PFSK-1 (cell line): ENCODE measurements at regions not wholly inside any gene's neighbourhood (a gene's known extent, or its start where the extent isn't known, plus 50 kb on each side); places are given as distances from the start of the nearest gene placed in this dataset.

ENCODE experiments used
- POLR2AphosphoS5 ChIP-seq: IDR thresholded peaks from 2 replicates; pipeline ENCODE4 v1.6.1; 2012; ENCODE audit warnings: low read depth, mild to moderate bottlenecking, control low read depth, low read length, moderate library complexity
- TAF1 ChIP-seq: IDR thresholded peaks from 2 replicates; pipeline ENCODE4 v1.6.1; 2012; ENCODE audit warnings: low read length, control low read depth, borderline replicate concordance; ENCODE audit not compliant: insufficient read depth
- TF ChIP-seq, protein P1 (sequence below), 2 experiments: IDR thresholded peaks; 2 replicates each; pipeline versions ENCODE4 v1.6.1 to v1.8.0; 2011 to 2012; ENCODE audit warnings: low read depth in 2 of 2, low read length in 2 of 2, control low read depth in 1 of 2, inconsistent platforms in 1 of 2, mild to moderate bottlenecking in 1 of 2, moderate library complexity in 1 of 2; ENCODE audit not compliant: insufficient read depth in 1 of 2

- TF ChIP-seq POLR2AphosphoS5 (no peak), TAF1 (no peak)
- TF ChIP-seq, protein P1, sequence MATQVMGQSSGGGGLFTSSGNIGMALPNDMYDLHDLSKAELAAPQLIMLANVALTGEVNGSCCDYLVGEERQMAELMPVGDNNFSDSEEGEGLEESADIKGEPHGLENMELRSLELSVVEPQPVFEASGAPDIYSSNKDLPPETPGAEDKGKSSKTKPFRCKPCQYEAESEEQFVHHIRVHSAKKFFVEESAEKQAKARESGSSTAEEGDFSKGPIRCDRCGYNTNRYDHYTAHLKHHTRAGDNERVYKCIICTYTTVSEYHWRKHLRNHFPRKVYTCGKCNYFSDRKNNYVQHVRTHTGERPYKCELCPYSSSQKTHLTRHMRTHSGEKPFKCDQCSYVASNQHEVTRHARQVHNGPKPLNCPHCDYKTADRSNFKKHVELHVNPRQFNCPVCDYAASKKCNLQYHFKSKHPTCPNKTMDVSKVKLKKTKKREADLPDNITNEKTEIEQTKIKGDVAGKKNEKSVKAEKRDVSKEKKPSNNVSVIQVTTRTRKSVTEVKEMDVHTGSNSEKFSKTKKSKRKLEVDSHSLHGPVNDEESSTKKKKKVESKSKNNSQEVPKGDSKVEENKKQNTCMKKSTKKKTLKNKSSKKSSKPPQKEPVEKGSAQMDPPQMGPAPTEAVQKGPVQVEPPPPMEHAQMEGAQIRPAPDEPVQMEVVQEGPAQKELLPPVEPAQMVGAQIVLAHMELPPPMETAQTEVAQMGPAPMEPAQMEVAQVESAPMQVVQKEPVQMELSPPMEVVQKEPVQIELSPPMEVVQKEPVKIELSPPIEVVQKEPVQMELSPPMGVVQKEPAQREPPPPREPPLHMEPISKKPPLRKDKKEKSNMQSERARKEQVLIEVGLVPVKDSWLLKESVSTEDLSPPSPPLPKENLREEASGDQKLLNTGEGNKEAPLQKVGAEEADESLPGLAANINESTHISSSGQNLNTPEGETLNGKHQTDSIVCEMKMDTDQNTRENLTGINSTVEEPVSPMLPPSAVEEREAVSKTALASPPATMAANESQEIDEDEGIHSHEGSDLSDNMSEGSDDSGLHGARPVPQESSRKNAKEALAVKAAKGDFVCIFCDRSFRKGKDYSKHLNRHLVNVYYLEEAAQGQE (IDR thresholded peaks at IDR 0.05; ENCODE audit: insufficient read depth in 1 of 2, low read depth in 2 of 2, low read length in 2 of 2): no peak
Observed at GRCh38 chr5:138636398-138636944, 61.3 kb upstream of the HSPA9 start.
